ENCODE measurements at regions not wholly inside any gene's neighbourhood (a gene's known extent, or its start where the extent isn't known, plus 50 kb on each side); places are given as distances from the start of the nearest gene placed in this dataset.

- H3K4me3 ChIP-seq (ENCODE audit: low read depth, low read length) = no peak overlapping the region
- no peaks in the 10 kb centered on the region for H3K4me1 ChIP-seq (ENCODE audit: control insufficient read depth, insufficient read depth, low read length)
- H3K27me3 ChIP-seq (ENCODE audit: control insufficient read depth, insufficient read depth, low read length) = no peaks in the 10 kb centered on the region
- H3K9ac ChIP-seq (ENCODE audit: low read depth, low read length) = no peak overlapping the region
- H3K36me3 ChIP-seq (ENCODE audit: control insufficient read depth, insufficient read depth, low read length) = no peaks in the 10 kb centered on the region
- no peaks in the 10 kb centered on the region for H3K9me3 ChIP-seq (ENCODE audit: control insufficient read depth, insufficient read depth, low read length)
These were observed 1359.1 kb upstream of the ADGRL2 start for GRCh38 chr1:80441664-80442063.

GRCh38 chr1:80436851-80437250 lies 1363.9 kb upstream of the ADGRL2 start:
- no peak overlapping the region for H3K4me3 ChIP-seq (ENCODE audit: low read depth, low read length)
- H3K4me1 ChIP-seq (ENCODE audit: control insufficient read depth, insufficient read depth, low read length) = no peaks in the 10 kb centered on the region
- H3K36me3 ChIP-seq (ENCODE audit: control insufficient read depth, insufficient read depth, low read length) = no peaks in the 10 kb centered on the region
- H3K9me3 ChIP-seq (ENCODE audit: control insufficient read depth, insufficient read depth, low read length) = no peaks in the 10 kb centered on the region
- H3K27me3 ChIP-seq (ENCODE audit: control insufficient read depth, insufficient read depth, low read length) = no peaks in the 10 kb centered on the region
- H3K9ac ChIP-seq (ENCODE audit: low read depth, low read length) = no peak overlapping the region

DNA sequence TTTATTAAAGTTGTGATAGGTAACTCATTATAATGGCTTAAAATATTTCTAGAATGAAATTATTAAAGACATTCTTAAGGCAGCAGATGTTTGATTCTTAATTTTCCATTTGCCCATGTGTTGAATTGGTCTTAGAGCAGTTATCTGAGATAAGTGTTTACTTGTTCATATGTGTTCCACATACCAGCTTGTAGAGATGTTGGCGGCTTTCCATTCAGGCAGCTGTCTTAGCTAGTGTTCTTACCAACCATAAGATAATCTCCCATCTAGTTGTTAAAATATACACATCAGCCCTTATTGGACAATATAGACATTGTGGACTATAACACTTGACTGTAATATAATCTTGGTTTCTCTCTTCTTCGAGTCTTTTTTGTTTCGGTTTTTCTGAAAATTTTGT lies 1372.9 kb upstream of the ADGRL2 start:
- Histone ChIP-seq H3K4me1 (ENCODE audit: control insufficient read depth, insufficient read depth, low read length) (no peaks in the 10 kb centered on the region), H3K9ac (ENCODE audit: low read depth, low read length) (no peak overlapping the region), H3K9me3 (ENCODE audit: control insufficient read depth, insufficient read depth, low read length) (no peaks in the 10 kb centered on the region), H3K36me3 (ENCODE audit: control insufficient read depth, insufficient read depth, low read length) (no peaks in the 10 kb centered on the region), H3K4me3 (ENCODE audit: low read depth, low read length) (no peak overlapping the region), H3K27me3 (ENCODE audit: control insufficient read depth, insufficient read depth, low read length) (no peaks in the 10 kb centered on the region)

DNA sequence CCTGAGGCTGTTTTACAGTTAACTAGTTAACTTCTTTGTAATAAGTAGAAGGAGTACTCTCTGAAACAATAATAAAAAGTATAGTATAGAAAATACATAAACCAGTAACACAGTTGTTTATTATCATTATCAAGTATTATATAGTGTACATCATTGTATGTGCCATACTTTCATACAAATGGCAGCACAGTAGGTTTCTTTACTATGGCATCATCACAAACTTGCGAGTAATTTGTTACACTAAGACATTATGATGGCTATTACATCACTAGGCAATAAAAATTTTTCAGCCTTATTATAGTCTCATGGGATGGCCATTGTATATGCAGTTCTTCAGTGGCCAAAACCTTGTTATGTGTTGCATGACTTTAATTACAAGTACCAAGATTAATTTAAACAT lies 1376.5 kb upstream of the ADGRL2 start:
- no peaks in the 10 kb centered on the region for H3K4me1 ChIP-seq (ENCODE audit: control insufficient read depth, insufficient read depth, low read length)
- H3K36me3 ChIP-seq (ENCODE audit: control insufficient read depth, insufficient read depth, low read length) = no peaks in the 10 kb centered on the region
- H3K9ac ChIP-seq (ENCODE audit: low read depth, low read length) = no peak overlapping the region
- H3K9me3 ChIP-seq (ENCODE audit: control insufficient read depth, insufficient read depth, low read length) = no peaks in the 10 kb centered on the region
- H3K4me3 ChIP-seq (ENCODE audit: low read depth, low read length) = no peak overlapping the region
- H3K27me3 ChIP-seq (ENCODE audit: control insufficient read depth, insufficient read depth, low read length) = no peaks in the 10 kb centered on the region

DNA sequence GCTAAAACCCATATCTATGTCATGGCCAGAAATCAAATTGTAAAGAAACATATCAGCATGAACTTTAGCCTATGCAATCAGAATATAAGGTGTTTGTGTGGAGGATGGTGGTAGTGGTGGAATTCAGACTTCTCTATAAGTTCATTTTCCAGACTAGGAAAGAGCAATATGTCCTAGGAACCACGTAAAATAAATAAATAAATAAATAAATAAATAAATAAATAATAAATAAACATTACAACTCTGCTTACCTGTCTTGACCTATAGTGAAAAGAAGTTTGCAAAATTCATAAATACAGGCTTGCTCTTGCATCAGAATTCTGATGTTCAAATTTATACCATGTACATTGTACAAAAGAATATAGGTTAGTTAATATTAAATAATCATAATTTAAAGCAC lies 1382.6 kb upstream of the ADGRL2 start:
- Histone ChIP-seq H3K4me1 (ENCODE audit: control insufficient read depth, insufficient read depth, low read length) (no peaks in the 10 kb centered on the region), H3K4me3 (ENCODE audit: low read depth, low read length) (no peak overlapping the region), H3K9ac (ENCODE audit: low read depth, low read length) (no peak overlapping the region), H3K9me3 (ENCODE audit: control insufficient read depth, insufficient read depth, low read length) (no peaks in the 10 kb centered on the region), H3K36me3 (ENCODE audit: control insufficient read depth, insufficient read depth, low read length) (no peaks in the 10 kb centered on the region), H3K27me3 (ENCODE audit: control insufficient read depth, insufficient read depth, low read length) (no peaks in the 10 kb centered on the region)

DNA sequence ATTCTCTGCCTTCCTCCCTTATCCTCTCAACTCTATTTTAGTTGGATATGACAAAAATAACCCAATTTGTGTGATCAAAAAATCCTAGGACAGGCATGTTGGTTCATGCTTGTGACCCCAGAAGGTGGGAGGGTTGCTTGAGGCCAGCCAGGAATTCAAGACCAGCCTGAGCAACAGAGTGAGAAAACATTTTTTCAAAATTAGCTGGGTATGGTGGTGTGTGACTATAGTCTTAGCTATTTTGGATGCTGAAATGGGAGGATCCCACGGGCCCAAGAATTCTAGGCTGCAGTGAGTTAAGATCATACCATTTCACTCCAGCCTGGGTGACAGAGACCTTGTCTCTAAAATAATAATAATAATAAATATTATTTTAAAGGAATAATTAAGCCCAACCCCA lies 1383.1 kb upstream of the ADGRL2 start:
- Histone ChIP-seq H3K9me3 (ENCODE audit: control insufficient read depth, insufficient read depth, low read length) (no peaks in the 10 kb centered on the region), H3K27me3 (ENCODE audit: control insufficient read depth, insufficient read depth, low read length) (no peaks in the 10 kb centered on the region), H3K4me3 (ENCODE audit: low read depth, low read length) (no peak overlapping the region), H3K36me3 (ENCODE audit: control insufficient read depth, insufficient read depth, low read length) (no peaks in the 10 kb centered on the region), H3K9ac (ENCODE audit: low read depth, low read length) (no peak overlapping the region), H3K4me1 (ENCODE audit: control insufficient read depth, insufficient read depth, low read length) (no peaks in the 10 kb centered on the region)

DNA sequence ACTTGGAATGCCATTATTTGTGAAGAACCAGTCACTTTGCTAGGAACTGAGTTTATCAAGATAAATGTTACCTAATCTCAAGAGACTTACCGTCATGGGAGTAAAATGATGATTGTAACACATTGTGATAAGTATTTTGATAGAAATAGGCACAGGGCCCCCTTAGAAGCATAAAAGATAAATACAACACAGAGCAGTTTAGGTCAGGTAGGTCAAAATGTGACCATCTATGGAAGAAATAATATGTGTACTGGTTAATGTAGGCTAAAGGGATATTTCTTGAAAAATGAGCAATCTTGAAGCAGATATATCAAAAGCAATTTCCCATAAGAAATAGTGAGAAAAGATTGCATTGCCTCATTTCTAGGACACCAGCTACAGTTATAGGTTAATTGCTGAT lies 1386.8 kb upstream of the ADGRL2 start:
- Histone ChIP-seq H3K27me3 (ENCODE audit: control insufficient read depth, insufficient read depth, low read length) (no peaks in the 10 kb centered on the region), H3K9me3 (ENCODE audit: control insufficient read depth, insufficient read depth, low read length) (no peaks in the 10 kb centered on the region), H3K9ac (ENCODE audit: low read depth, low read length) (no peak overlapping the region), H3K4me1 (ENCODE audit: control insufficient read depth, insufficient read depth, low read length) (no peaks in the 10 kb centered on the region), H3K4me3 (ENCODE audit: low read depth, low read length) (no peak overlapping the region), H3K36me3 (ENCODE audit: control insufficient read depth, insufficient read depth, low read length) (no peaks in the 10 kb centered on the region)

DNA sequence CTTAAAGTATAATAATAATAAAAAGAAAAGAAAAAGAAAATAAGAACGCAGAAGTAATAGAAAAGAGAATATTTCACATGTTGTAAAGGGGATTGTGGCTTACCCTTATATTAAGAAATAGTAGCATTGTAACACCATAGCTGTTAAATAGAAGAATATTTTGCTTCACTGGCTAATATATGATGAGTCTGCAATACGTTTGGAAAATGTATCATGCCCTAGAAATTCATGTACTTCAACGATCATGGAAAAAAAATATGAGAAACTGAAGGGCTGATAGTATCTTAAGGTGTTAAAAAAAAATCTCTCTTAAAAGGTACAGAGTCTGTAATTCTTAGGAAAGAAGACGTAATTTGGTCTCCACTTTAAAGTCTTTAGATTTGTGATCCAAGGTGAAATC lies 1390.5 kb upstream of the ADGRL2 start:
- H3K9ac ChIP-seq (ENCODE audit: low read depth, low read length) = no peak overlapping the region
- H3K36me3 ChIP-seq (ENCODE audit: control insufficient read depth, insufficient read depth, low read length) = no peaks in the 10 kb centered on the region
- H3K9me3 ChIP-seq (ENCODE audit: control insufficient read depth, insufficient read depth, low read length) = no peaks in the 10 kb centered on the region
- no peaks in the 10 kb centered on the region for H3K27me3 ChIP-seq (ENCODE audit: control insufficient read depth, insufficient read depth, low read length)
- no peaks in the 10 kb centered on the region for H3K4me1 ChIP-seq (ENCODE audit: control insufficient read depth, insufficient read depth, low read length)
- no peak overlapping the region for H3K4me3 ChIP-seq (ENCODE audit: low read depth, low read length)

- no peaks in the 10 kb centered on the region for H3K4me1 ChIP-seq (ENCODE audit: control insufficient read depth, insufficient read depth, low read length)
- H3K27me3 ChIP-seq (ENCODE audit: control insufficient read depth, insufficient read depth, low read length) = no peaks in the 10 kb centered on the region
- H3K4me3 ChIP-seq (ENCODE audit: low read depth, low read length) = no peak overlapping the region
- H3K9me3 ChIP-seq (ENCODE audit: control insufficient read depth, insufficient read depth, low read length) = no peaks in the 10 kb centered on the region
- no peak overlapping the region for H3K9ac ChIP-seq (ENCODE audit: low read depth, low read length)
- H3K36me3 ChIP-seq (ENCODE audit: control insufficient read depth, insufficient read depth, low read length) = no peaks in the 10 kb centered on the region
These were observed 1397.0 kb upstream of the ADGRL4 start for GRCh38 chr1:80403471-80403893.

- Histone ChIP-seq H3K9me3 (ENCODE audit: control insufficient read depth, insufficient read depth, low read length) (no peaks in the 10 kb centered on the region), H3K27me3 (ENCODE audit: control insufficient read depth, insufficient read depth, low read length) (no peaks in the 10 kb centered on the region), H3K4me1 (ENCODE audit: control insufficient read depth, insufficient read depth, low read length) (no peaks in the 10 kb centered on the region), H3K9ac (ENCODE audit: low read depth, low read length) (no peak overlapping the region), H3K36me3 (ENCODE audit: control insufficient read depth, insufficient read depth, low read length) (no peaks in the 10 kb centered on the region), H3K4me3 (ENCODE audit: low read depth, low read length) (no peak overlapping the region)
These were observed 1396.1 kb upstream of the ADGRL4 start for GRCh38 chr1:80402625-80403024.

DNA sequence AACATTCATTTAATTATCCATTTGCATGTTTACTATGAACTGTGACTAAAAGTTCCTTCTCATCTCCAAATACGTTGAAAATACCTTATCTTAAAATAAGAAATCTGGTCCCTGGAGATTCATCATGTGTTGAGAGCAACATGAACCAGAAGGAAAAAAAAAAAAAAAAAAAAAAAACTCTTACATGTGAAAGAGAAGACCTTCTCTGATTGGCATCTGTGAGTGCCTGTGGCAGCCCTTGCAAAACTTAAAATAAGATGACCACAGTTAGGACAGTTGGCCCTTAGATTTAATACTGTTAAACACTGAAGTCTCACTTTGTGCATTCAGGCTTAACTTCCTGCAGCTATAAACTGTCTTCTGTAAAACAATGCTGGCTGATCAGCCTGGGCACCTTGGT lies 1395.2 kb upstream of the ADGRL4 start:
- H3K27me3 ChIP-seq (ENCODE audit: control insufficient read depth, insufficient read depth, low read length) = no peaks in the 10 kb centered on the region
- no peaks in the 10 kb centered on the region for H3K9me3 ChIP-seq (ENCODE audit: control insufficient read depth, insufficient read depth, low read length)
- H3K4me1 ChIP-seq (ENCODE audit: control insufficient read depth, insufficient read depth, low read length) = no peaks in the 10 kb centered on the region
- no peak overlapping the region for H3K4me3 ChIP-seq (ENCODE audit: low read depth, low read length)
- no peak overlapping the region for H3K9ac ChIP-seq (ENCODE audit: low read depth, low read length)
- H3K36me3 ChIP-seq (ENCODE audit: control insufficient read depth, insufficient read depth, low read length) = no peaks in the 10 kb centered on the region

GRCh38 chr1:80392529-80392928 lies 1386.0 kb upstream of the ADGRL4 start:
- Histone ChIP-seq H3K4me3 (ENCODE audit: low read depth, low read length) (no peak overlapping the region), H3K27me3 (ENCODE audit: control insufficient read depth, insufficient read depth, low read length) (no peaks in the 10 kb centered on the region), H3K36me3 (ENCODE audit: control insufficient read depth, insufficient read depth, low read length) (no peaks in the 10 kb centered on the region), H3K9ac (ENCODE audit: low read depth, low read length) (no peak overlapping the region), H3K4me1 (ENCODE audit: control insufficient read depth, insufficient read depth, low read length) (no peaks in the 10 kb centered on the region), H3K9me3 (ENCODE audit: control insufficient read depth, insufficient read depth, low read length) (no peaks in the 10 kb centered on the region)

GRCh38 chr1:80385650-80386049 lies 1379.1 kb upstream of the ADGRL4 start:
- Histone ChIP-seq H3K9ac (ENCODE audit: low read depth, low read length) (no peak overlapping the region), H3K36me3 (ENCODE audit: control insufficient read depth, insufficient read depth, low read length) (no peaks in the 10 kb centered on the region), H3K4me3 (ENCODE audit: low read depth, low read length) (no peak overlapping the region)

More at GRCh38 chr1:80385650-80386049, 1379.1 kb upstream of the ADGRL4 start:
- H3K9me3 ChIP-seq (ENCODE audit: control insufficient read depth, insufficient read depth, low read length) = no peaks in the 10 kb centered on the region
- no peaks in the 10 kb centered on the region for H3K27me3 ChIP-seq (ENCODE audit: control insufficient read depth, insufficient read depth, low read length)
- peaks cover 2% of the 10 kb centered on the region for H3K4me1 ChIP-seq (ENCODE audit: control insufficient read depth, insufficient read depth, low read length)

Measured in iPS-15b (cell line).